ENCODE measurements at regions not wholly inside any gene's neighbourhood (a gene's known extent, or its start where the extent isn't known, plus 50 kb on each side); places are given as distances from the start of the nearest gene placed in this dataset.

DNA sequence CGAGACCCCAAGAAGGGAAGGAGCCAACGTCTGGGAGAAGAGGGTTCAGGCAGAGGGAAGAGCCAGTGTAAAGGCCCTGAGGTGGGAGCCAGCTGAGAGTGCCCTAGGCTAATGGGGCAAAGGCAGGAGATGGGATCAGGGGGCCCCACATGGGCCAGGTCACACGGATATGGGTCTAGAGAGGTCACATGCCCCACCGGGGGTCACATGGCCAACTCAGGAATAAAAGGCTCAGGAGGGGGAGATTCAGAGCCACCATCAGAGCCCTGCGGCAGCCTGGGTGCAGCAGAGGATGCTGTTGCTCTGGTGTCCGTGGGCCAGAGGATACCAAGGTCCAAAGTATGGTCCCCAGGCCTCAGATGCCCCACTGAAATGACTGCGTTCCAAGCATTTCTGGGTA, 55.3 kb upstream of the SLC6A6 start:
- no peak for FAIRE-seq
- POLR2A ChIA-PET = no interaction called here
- intact Hi-C loops (cut with micrococcal nuclease) = no loop called here

More for the DNA sequence above, 55.3 kb upstream of the SLC6A6 start:
- Histone ChIP-seq H2AFZ (ENCODE audit: low read depth, low read length) (no peak overlapping the region), H3K79me2 (ENCODE audit: control insufficient read depth, insufficient read depth, low read length) (no peaks in the 10 kb centered on the region), H3K4me2 (ENCODE audit: insufficient read depth, low read length) (no peak overlapping the region), H3K9me1 (replicated peaks; ENCODE audit: control insufficient read depth, extremely low read depth, insufficient read depth, low read length) (no peaks in the 10 kb centered on the region), H3K4me3 (replicated peaks in 1 of 3; ENCODE audit: insufficient read depth in 1 of 3, low read depth in 1 of 3, low read length in 3 of 3) (no peak overlapping the region), H3K4me1 (ENCODE audit: control insufficient read depth, extremely low read depth, insufficient read depth, low read length) (no peaks in the 10 kb centered on the region), H3K36me3 (ENCODE audit: control insufficient read depth in 2 of 2, extremely low read depth in 1 of 2, insufficient read depth in 2 of 2, low read length in 2 of 2) (no peaks in the 10 kb centered on the region), H4K20me1 (replicated peaks; ENCODE audit: control insufficient read depth, extremely low read depth, insufficient read depth, low read length) (no peaks in the 10 kb centered on the region), H3K9me3 (replicated peaks; ENCODE audit: control insufficient read depth, insufficient read depth, low read length) (no peaks in the 10 kb centered on the region), H3K9ac (replicated peaks; ENCODE audit: extremely low read depth, insufficient read depth, low read length) (no peak overlapping the region), H3K27me3 (ENCODE audit: control insufficient read depth in 2 of 2, insufficient read depth in 2 of 2, low read length in 2 of 2) (peaks cover 0 to 5% of the 10 kb centered on the region in 2 experiments), H3K27ac (ENCODE audit: insufficient read depth, low read depth, low read length) (no peak overlapping the region)
- no TSS peak for BruUV-seq (replicated peaks)
- CTCF ChIA-PET = interaction anchor here (1.0 kb wide), 1 partner anchor 114 kb away, joined by 3 read pairs; no protein-coding TSS in a partner anchor
- no peak for DNase-seq (ENCODE audit: low read depth, low spot score)
- dilution Hi-C loops (cut with MboI; ENCODE audit: extremely low pct_ligation_motif_present, low sequenced_read_pairs) = no loop called here
- TF ChIP-seq MYC (IDR thresholded peaks at IDR 0.05; ENCODE audit: low read depth, low read length) = no peak
- no peak for TF ChIP-seq EZH2 (IDR thresholded peaks at IDR 0.05; ENCODE audit: borderline replicate concordance, low read depth, low read length, severe bottlenecking)
- TF ChIP-seq FOS (IDR thresholded peaks at IDR 0.05; ENCODE audit: borderline replicate concordance, insufficient read depth, low read length) = no peak
- TF ChIP-seq POLR2A (IDR thresholded peaks at IDR 0.05; ENCODE audit: low read depth, low read length) = no peak
- TF ChIP-seq, protein P1, sequence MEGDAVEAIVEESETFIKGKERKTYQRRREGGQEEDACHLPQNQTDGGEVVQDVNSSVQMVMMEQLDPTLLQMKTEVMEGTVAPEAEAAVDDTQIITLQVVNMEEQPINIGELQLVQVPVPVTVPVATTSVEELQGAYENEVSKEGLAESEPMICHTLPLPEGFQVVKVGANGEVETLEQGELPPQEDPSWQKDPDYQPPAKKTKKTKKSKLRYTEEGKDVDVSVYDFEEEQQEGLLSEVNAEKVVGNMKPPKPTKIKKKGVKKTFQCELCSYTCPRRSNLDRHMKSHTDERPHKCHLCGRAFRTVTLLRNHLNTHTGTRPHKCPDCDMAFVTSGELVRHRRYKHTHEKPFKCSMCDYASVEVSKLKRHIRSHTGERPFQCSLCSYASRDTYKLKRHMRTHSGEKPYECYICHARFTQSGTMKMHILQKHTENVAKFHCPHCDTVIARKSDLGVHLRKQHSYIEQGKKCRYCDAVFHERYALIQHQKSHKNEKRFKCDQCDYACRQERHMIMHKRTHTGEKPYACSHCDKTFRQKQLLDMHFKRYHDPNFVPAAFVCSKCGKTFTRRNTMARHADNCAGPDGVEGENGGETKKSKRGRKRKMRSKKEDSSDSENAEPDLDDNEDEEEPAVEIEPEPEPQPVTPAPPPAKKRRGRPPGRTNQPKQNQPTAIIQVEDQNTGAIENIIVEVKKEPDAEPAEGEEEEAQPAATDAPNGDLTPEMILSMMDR (IDR thresholded peaks at IDR 0.05; ENCODE audit: extremely low read depth in 1 of 2, insufficient read depth in 1 of 2, low read depth in 1 of 2, low read length in 2 of 2) = no peak
- TF ChIP-seq POLR2AphosphoS5 (IDR thresholded peaks at IDR 0.05; ENCODE audit: insufficient read depth, low read depth, low read length) = no peak
- TF ChIP-seq GATA2 (IDR thresholded peaks at IDR 0.05; ENCODE audit: insufficient read depth, insufficient read length, low read depth, low read length) = no peak
- TF ChIP-seq JUN (IDR thresholded peaks at IDR 0.05; ENCODE audit: borderline replicate concordance, insufficient read depth, insufficient read length, low read depth) = no peak
- TF ChIP-seq, protein P2, sequence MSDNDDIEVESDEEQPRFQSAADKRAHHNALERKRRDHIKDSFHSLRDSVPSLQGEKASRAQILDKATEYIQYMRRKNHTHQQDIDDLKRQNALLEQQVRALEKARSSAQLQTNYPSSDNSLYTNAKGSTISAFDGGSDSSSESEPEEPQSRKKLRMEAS (IDR thresholded peaks at IDR 0.05; ENCODE audit: insufficient read depth, insufficient read length) = no peak
